Liver (tissue), 8 donors: ENCODE measurements at regions not wholly inside any gene's neighbourhood (a gene's known extent, or its start where the extent isn't known, plus 50 kb on each side); places are given as distances from the start of the nearest gene placed in this dataset.
A peak's percentile ranks its signal among the peaks of the same experiment; 100 is the strongest.

ENCODE experiments used
- DNase-seq: peaks from one replicate; pipeline ENCODE4 v3.0.0-alpha.2; 2017; ENCODE audit warnings: low spot score
- H3K27ac ChIP-seq, 2 donors: one replicate each; pipeline ENCODE4 v1.7.0; 2013; ENCODE audit warnings: inconsistent platforms in 2 of 2, low read length in 2 of 2, control low read depth in 1 of 2, low read depth in 1 of 2, mild to moderate bottlenecking in 1 of 2
- H3K27me3 ChIP-seq, 4 donors: one replicate each; pipeline versions ENCODE4 v1.6.1 to v1.7.0; 2013; ENCODE audit warnings: low read length in 3 of 4, inconsistent platforms in 1 of 4, mild to moderate bottlenecking in 1 of 4, moderate library complexity in 1 of 4; ENCODE audit not compliant: control insufficient read depth in 4 of 4, insufficient read depth in 4 of 4
- H3K36me3 ChIP-seq, 4 donors: one replicate each; pipeline versions ENCODE4 v1.6.1 to v1.7.0; 2013; ENCODE audit warnings: low read length in 3 of 4, mild to moderate bottlenecking in 3 of 4, low read depth in 1 of 4, moderate library complexity in 1 of 4; ENCODE audit not compliant: control insufficient read depth in 4 of 4, insufficient read depth in 3 of 4
- H3K4me1 ChIP-seq, 4 donors: one replicate each; pipeline versions ENCODE4 v1.6.1 to v1.7.0; 2013; ENCODE audit warnings: low read length in 3 of 4, mild to moderate bottlenecking in 3 of 4, moderate library complexity in 1 of 4; ENCODE audit not compliant: control insufficient read depth in 4 of 4, insufficient read depth in 4 of 4
- H3K4me3 ChIP-seq, 3 donors: one replicate each; pipeline versions ENCODE4 v1.6.1 to v1.7.0; 2013; ENCODE audit warnings: low read length in 3 of 3, control low read depth in 1 of 3, low read depth in 1 of 3, mild to moderate bottlenecking in 1 of 3
- H3K9ac ChIP-seq, 2 donors: one replicate each; pipeline ENCODE4 v1.7.0; 2013; ENCODE audit warnings: low read length in 2 of 2, mild to moderate bottlenecking in 2 of 2, moderate library complexity in 2 of 2, control low read depth in 1 of 2, low read depth in 1 of 2
- H3K9me3 ChIP-seq, 4 donors: one replicate each; pipeline versions ENCODE4 v1.6.1 to v1.7.0; 2013; ENCODE audit warnings: low read length in 3 of 4; ENCODE audit not compliant: control insufficient read depth in 4 of 4
- EGR1 ChIP-seq, 2 donors: IDR thresholded peaks; 2 replicates each; pipeline ENCODE4 v1.6.1; 2016 to 2018; ENCODE audit warnings: antibody characterized with exemption in 2 of 2, low read depth in 2 of 2
- FOXA1 ChIP-seq: IDR thresholded peaks from 2 replicates; pipeline ENCODE4 v1.6.1; 2016; ENCODE audit warnings: antibody characterized with exemption
- FOXA2 ChIP-seq: IDR thresholded peaks from 2 replicates; pipeline ENCODE4 v1.6.1; 2016; ENCODE audit warnings: antibody characterized with exemption
- JUND ChIP-seq, 2 donors: IDR thresholded peaks; 2 replicates each; pipeline ENCODE4 v1.6.1; 2016; ENCODE audit warnings: antibody characterized with exemption in 2 of 2
- NR2F2 ChIP-seq: IDR thresholded peaks from 2 replicates; pipeline ENCODE4 v1.6.1; 2016; ENCODE audit warnings: antibody characterized with exemption
- RXRA ChIP-seq, 2 donors: IDR thresholded peaks; 2 replicates each; pipeline ENCODE4 v1.6.1; 2017 to 2018; ENCODE audit warnings: antibody characterized with exemption in 2 of 2, mild to moderate bottlenecking in 1 of 2
- YY1 ChIP-seq: IDR thresholded peaks from 2 replicates; pipeline ENCODE4 v1.6.1; 2016; ENCODE audit warnings: antibody characterized with exemption, mild to moderate bottlenecking
- WGBS: extraction: QIAGEN DNeasy Blood & Tissue Kit; methylation state at CpG from one replicate; pipeline ENCODE4 v1.1.7; 2013; 5-methylcytosine and 5-hydroxymethylcytosine counted together
- TF ChIP-seq, protein P1 (sequence below): IDR thresholded peaks from 2 replicates; pipeline ENCODE4 v1.6.1; 2016; ENCODE audit warnings: antibody characterized with exemption
- TF ChIP-seq, protein P2 (sequence below): IDR thresholded peaks from 2 replicates; pipeline ENCODE4 v1.6.1; 2016; ENCODE audit warnings: antibody characterized with exemption
- TF ChIP-seq, protein P3 (sequence below): fragments of 150-350 bp; IDR thresholded peaks from 2 replicates; pipeline ENCODE4 v1.5.1; 2017; ENCODE audit warnings: improper control_type of control experiment, low read depth, low read length; ENCODE audit not compliant: missing input control
- TF ChIP-seq, protein P4 (sequence below): IDR thresholded peaks from 2 replicates; pipeline ENCODE4 v1.6.1; 2016; ENCODE audit warnings: antibody characterized with exemption
- TF ChIP-seq, protein P5 (sequence below): IDR thresholded peaks from 2 replicates; pipeline ENCODE4 v1.6.1; 2016; ENCODE audit warnings: antibody characterized with exemption, mild to moderate bottlenecking
- donor health status: healthy.
- donor health status: healthy.
- donor health status: healthy.
- donor health status: healthy.
- donor health status: healthy.

DNA sequence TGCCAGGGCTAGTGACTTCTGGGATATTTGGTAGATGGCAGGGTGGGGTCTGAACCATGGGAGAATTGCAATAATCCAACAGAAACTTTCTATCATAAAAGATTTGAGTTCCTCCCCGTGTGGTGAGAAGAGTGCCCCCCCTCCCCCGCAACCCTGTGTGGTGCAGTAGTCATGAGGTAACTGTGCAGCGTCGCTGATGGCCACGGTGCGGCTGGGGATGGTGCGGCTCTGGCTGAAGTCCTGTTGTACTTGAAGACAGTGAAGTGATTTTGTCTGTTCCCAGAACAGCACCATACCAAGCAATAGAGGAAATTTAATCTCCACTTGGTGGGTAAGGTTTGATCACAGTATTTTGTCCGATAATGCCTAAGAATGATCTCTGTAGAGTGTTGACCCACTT, 654.8 kb upstream of the POU3F2 start:
- 86% methylated on average over 8 of the region's 8 CpGs for WGBS
- H3K4me3 ChIP-seq: no peak overlapping the region
- H3K9me3 ChIP-seq: peaks cover 0 to 2% (median 0%) of the 10 kb centered on the region in 4 donors
- H3K36me3 ChIP-seq: no peaks in the 10 kb centered on the region
- H3K27me3 ChIP-seq: no peaks in the 10 kb centered on the region
- H3K9ac ChIP-seq: no peak overlapping the region
- no peaks in the 10 kb centered on the region for H3K4me1 ChIP-seq
- no peak for DNase-seq
- TF ChIP-seq FOXA1 (no peak), YY1 (no peak), FOXA2 (no peak)
- TF ChIP-seq, protein P1, sequence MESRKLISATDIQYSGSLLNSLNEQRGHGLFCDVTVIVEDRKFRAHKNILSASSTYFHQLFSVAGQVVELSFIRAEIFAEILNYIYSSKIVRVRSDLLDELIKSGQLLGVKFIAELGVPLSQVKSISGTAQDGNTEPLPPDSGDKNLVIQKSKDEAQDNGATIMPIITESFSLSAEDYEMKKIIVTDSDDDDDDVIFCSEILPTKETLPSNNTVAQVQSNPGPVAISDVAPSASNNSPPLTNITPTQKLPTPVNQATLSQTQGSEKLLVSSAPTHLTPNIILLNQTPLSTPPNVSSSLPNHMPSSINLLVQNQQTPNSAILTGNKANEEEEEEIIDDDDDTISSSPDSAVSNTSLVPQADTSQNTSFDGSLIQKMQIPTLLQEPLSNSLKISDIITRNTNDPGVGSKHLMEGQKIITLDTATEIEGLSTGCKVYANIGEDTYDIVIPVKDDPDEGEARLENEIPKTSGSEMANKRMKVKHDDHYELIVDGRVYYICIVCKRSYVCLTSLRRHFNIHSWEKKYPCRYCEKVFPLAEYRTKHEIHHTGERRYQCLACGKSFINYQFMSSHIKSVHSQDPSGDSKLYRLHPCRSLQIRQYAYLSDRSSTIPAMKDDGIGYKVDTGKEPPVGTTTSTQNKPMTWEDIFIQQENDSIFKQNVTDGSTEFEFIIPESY: no peak
- TF ChIP-seq, protein P2, sequence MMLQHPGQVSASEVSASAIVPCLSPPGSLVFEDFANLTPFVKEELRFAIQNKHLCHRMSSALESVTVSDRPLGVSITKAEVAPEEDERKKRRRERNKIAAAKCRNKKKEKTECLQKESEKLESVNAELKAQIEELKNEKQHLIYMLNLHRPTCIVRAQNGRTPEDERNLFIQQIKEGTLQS: no peak
- H3K27ac ChIP-seq: no peak overlapping the region

DNA sequence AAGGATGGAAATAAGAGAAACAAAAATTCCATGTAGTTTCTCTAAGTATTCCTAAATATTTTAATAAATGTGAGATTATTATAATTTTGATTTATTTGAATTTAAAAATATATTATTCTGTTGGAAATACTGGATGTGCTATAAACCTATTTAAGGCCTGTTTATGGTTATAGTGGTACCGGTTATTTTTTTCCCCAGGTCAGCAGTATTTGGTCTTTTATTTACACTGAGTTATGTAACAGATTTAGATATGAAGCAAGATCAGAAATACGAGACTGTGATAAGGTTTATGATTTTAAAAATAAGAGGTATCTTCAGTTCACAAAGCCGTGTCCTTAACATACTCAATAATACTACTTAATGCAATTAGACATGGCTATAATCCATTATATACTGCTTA, 634.3 kb upstream of the POU3F2 start:
- Histone ChIP-seq H3K9ac (no peak overlapping the region), H3K4me3 (no peak overlapping the region), H3K27ac (no peak overlapping the region), H3K4me1 (no peaks in the 10 kb centered on the region), H3K27me3 (no peaks in the 10 kb centered on the region), H3K36me3 (no peaks in the 10 kb centered on the region), H3K9me3 (no peaks in the 10 kb centered on the region)
- TF ChIP-seq, protein P3, sequence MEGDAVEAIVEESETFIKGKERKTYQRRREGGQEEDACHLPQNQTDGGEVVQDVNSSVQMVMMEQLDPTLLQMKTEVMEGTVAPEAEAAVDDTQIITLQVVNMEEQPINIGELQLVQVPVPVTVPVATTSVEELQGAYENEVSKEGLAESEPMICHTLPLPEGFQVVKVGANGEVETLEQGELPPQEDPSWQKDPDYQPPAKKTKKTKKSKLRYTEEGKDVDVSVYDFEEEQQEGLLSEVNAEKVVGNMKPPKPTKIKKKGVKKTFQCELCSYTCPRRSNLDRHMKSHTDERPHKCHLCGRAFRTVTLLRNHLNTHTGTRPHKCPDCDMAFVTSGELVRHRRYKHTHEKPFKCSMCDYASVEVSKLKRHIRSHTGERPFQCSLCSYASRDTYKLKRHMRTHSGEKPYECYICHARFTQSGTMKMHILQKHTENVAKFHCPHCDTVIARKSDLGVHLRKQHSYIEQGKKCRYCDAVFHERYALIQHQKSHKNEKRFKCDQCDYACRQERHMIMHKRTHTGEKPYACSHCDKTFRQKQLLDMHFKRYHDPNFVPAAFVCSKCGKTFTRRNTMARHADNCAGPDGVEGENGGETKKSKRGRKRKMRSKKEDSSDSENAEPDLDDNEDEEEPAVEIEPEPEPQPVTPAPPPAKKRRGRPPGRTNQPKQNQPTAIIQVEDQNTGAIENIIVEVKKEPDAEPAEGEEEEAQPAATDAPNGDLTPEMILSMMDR: no peak
- TF ChIP-seq JUND (IDR thresholded peaks at IDR 0.05): no peak
- no peak for TF ChIP-seq FOXA2
- TF ChIP-seq, protein P4, sequence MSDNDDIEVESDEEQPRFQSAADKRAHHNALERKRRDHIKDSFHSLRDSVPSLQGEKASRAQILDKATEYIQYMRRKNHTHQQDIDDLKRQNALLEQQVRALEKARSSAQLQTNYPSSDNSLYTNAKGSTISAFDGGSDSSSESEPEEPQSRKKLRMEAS: no peak
- TF ChIP-seq NR2F2: no peak
- TF ChIP-seq YY1: no peak
- TF ChIP-seq EGR1 (IDR thresholded peaks at IDR 0.05; ENCODE audit: low read depth in 2 of 2): no peak
- TF ChIP-seq, protein P1: no peak
- no peak for TF ChIP-seq RXRA (IDR thresholded peaks at IDR 0.05)
- no peak for TF ChIP-seq FOXA1
- DNase-seq: no peak
- 46% methylated on average over 3 of the region's 3 CpGs for WGBS

DNA sequence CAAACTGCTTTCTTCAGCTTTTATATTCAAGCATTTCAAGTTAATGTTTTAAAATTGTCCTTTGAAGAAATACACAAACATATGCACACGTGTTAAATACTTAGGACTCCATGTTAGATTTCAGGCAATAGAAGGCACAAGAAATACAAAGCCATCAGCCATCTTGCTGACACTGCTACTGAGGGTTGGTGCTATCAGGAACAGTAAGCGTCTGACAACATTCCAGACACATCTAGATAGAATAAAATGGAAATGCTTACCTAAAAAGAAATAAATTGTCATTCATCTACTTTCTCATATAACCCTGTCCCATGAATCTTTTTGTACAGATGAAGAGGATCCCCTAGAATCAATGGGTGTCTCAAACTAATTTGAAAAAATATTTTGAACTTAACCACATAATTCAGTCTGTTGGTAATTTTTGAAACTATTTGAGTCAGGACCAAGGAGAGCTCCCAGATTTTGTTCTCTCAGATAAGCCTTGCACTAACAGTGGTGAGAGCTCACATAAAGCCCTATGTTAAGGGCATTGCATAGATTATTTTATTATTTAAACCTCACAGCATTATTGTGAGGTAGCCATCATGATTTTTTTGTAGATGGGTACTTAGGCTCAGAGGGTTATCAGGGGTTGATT, 631.1 kb upstream of the POU3F2 start:
- no peak for DNase-seq
- 34% methylated on average over 2 of the region's 2 CpGs for WGBS
- Histone ChIP-seq H3K27me3 (no peaks in the 10 kb centered on the region), H3K9me3 (no peaks in the 10 kb centered on the region), H3K9ac (no peak overlapping the region), H3K4me3 (no peak overlapping the region), H3K36me3 (no peaks in the 10 kb centered on the region), H3K4me1 (no peaks in the 10 kb centered on the region), H3K27ac (no peak overlapping the region)
- TF ChIP-seq, protein P5, sequence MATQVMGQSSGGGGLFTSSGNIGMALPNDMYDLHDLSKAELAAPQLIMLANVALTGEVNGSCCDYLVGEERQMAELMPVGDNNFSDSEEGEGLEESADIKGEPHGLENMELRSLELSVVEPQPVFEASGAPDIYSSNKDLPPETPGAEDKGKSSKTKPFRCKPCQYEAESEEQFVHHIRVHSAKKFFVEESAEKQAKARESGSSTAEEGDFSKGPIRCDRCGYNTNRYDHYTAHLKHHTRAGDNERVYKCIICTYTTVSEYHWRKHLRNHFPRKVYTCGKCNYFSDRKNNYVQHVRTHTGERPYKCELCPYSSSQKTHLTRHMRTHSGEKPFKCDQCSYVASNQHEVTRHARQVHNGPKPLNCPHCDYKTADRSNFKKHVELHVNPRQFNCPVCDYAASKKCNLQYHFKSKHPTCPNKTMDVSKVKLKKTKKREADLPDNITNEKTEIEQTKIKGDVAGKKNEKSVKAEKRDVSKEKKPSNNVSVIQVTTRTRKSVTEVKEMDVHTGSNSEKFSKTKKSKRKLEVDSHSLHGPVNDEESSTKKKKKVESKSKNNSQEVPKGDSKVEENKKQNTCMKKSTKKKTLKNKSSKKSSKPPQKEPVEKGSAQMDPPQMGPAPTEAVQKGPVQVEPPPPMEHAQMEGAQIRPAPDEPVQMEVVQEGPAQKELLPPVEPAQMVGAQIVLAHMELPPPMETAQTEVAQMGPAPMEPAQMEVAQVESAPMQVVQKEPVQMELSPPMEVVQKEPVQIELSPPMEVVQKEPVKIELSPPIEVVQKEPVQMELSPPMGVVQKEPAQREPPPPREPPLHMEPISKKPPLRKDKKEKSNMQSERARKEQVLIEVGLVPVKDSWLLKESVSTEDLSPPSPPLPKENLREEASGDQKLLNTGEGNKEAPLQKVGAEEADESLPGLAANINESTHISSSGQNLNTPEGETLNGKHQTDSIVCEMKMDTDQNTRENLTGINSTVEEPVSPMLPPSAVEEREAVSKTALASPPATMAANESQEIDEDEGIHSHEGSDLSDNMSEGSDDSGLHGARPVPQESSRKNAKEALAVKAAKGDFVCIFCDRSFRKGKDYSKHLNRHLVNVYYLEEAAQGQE: peak; percentile 96
- TF ChIP-seq FOXA2: no peak
